Duodenal mucosa (tissue), 2 donors: ENCODE measurements at regions not wholly inside any gene's neighbourhood (a gene's known extent, or its start where the extent isn't known, plus 50 kb on each side); places are given as distances from the start of the nearest gene placed in this dataset.

ENCODE experiments used
- H3K27ac ChIP-seq: one replicate; pipeline ENCODE4 v1.7.0; 2013; ENCODE audit warnings: low read depth, low read length
- H3K27me3 ChIP-seq, 2 donors: one replicate each; pipeline ENCODE4 v1.7.0; 2013; ENCODE audit warnings: low read length in 2 of 2, control low read depth in 1 of 2; ENCODE audit not compliant: insufficient read depth in 2 of 2, control insufficient read depth in 1 of 2
- H3K36me3 ChIP-seq, 2 donors: one replicate each; pipeline ENCODE4 v1.7.0; 2013; ENCODE audit warnings: low read length in 2 of 2, control low read depth in 1 of 2; ENCODE audit not compliant: insufficient read depth in 2 of 2, control insufficient read depth in 1 of 2
- H3K4me1 ChIP-seq, 2 donors: one replicate each; pipeline ENCODE4 v1.7.0; 2013; ENCODE audit warnings: low read length in 2 of 2, control low read depth in 1 of 2; ENCODE audit not compliant: insufficient read depth in 2 of 2, control insufficient read depth in 1 of 2
- H3K4me3 ChIP-seq, 2 donors: one replicate each; pipeline ENCODE4 v1.7.0; 2013; ENCODE audit warnings: low read length in 2 of 2, low read depth in 1 of 2
- H3K9ac ChIP-seq, 2 donors: one replicate each; pipeline ENCODE4 v1.7.0; 2013; ENCODE audit warnings: low read length in 2 of 2, low read depth in 1 of 2
- H3K9me3 ChIP-seq, 2 donors: one replicate each; pipeline ENCODE4 v1.7.0; 2013; ENCODE audit warnings: low read length in 2 of 2, control low read depth in 1 of 2; ENCODE audit not compliant: control insufficient read depth in 1 of 2

- Histone ChIP-seq H3K27me3 (no peaks in the 10 kb centered on the region), H3K9me3 (no peaks in the 10 kb centered on the region), H3K4me1 (no peaks in the 10 kb centered on the region), H3K9ac (no peak overlapping the region), H3K27ac (no peak overlapping the region), H3K36me3 (no peaks in the 10 kb centered on the region), H3K4me3 (no peak overlapping the region)
Measured at GRCh38 chr3:63030666-63031065, 155.4 kb upstream of the CADPS start.

- H3K9ac ChIP-seq: no peak overlapping the region
- no peaks in the 10 kb centered on the region for H3K9me3 ChIP-seq
- H3K4me1 ChIP-seq: no peaks in the 10 kb centered on the region
- H3K27ac ChIP-seq: no peak overlapping the region
- H3K27me3 ChIP-seq: no peaks in the 10 kb centered on the region
- no peak overlapping the region for H3K4me3 ChIP-seq
- no peaks in the 10 kb centered on the region for H3K36me3 ChIP-seq
Measured at GRCh38 chr3:63032881-63033280, 157.7 kb upstream of the CADPS start.

GRCh38 chr3:63034101-63034500 lies 158.9 kb upstream of the CADPS start:
- H3K9me3 ChIP-seq: no peaks in the 10 kb centered on the region
- H3K4me1 ChIP-seq: no peaks in the 10 kb centered on the region
- no peak overlapping the region for H3K9ac ChIP-seq
- H3K27ac ChIP-seq: no peak overlapping the region
- no peaks in the 10 kb centered on the region for H3K27me3 ChIP-seq
- H3K36me3 ChIP-seq: no peaks in the 10 kb centered on the region
- no peak overlapping the region for H3K4me3 ChIP-seq

GRCh38 chr3:63037116-63037515 lies 161.9 kb upstream of the CADPS start:
- no peaks in the 10 kb centered on the region for H3K36me3 ChIP-seq
- no peaks in the 10 kb centered on the region for H3K9me3 ChIP-seq
- no peaks in the 10 kb centered on the region for H3K27me3 ChIP-seq
- no peak overlapping the region for H3K4me3 ChIP-seq
- no peak overlapping the region for H3K27ac ChIP-seq
- no peak overlapping the region for H3K9ac ChIP-seq
- no peaks in the 10 kb centered on the region for H3K4me1 ChIP-seq

- H3K9ac ChIP-seq: no peak overlapping the region
- no peaks in the 10 kb centered on the region for H3K27me3 ChIP-seq
- H3K9me3 ChIP-seq: no peaks in the 10 kb centered on the region
- peaks cover 7 to 17% of the 10 kb centered on the region in 2 donors for H3K4me1 ChIP-seq
- no peak overlapping the region for H3K27ac ChIP-seq
- H3K36me3 ChIP-seq: no peaks in the 10 kb centered on the region
- H3K4me3 ChIP-seq: no peak overlapping the region
Measured at GRCh38 chr3:63042833-63043232, 167.6 kb upstream of the CADPS start.

GRCh38 chr3:63043631-63044030 lies 168.4 kb upstream of the CADPS start:
- H3K36me3 ChIP-seq: no peaks in the 10 kb centered on the region
- no peaks in the 10 kb centered on the region for H3K9me3 ChIP-seq
- H3K27me3 ChIP-seq: no peaks in the 10 kb centered on the region
- no peak overlapping the region for H3K9ac ChIP-seq
- no peak overlapping the region for H3K4me3 ChIP-seq
- peaks cover 7 to 17% of the 10 kb centered on the region in 2 donors for H3K4me1 ChIP-seq
- no peak overlapping the region for H3K27ac ChIP-seq

- H3K27ac ChIP-seq: no peak overlapping the region
- H3K4me3 ChIP-seq: no peak overlapping the region
- H3K27me3 ChIP-seq: no peaks in the 10 kb centered on the region
- no peaks in the 10 kb centered on the region for H3K36me3 ChIP-seq
- H3K9ac ChIP-seq: no peak overlapping the region
- no peaks in the 10 kb centered on the region for H3K9me3 ChIP-seq
- peaks cover 7 to 17% of the 10 kb centered on the region in 2 donors for H3K4me1 ChIP-seq
Measured at GRCh38 chr3:63046152-63046551, 170.9 kb upstream of the CADPS start.

- Histone ChIP-seq H3K9ac (no peak overlapping the region), H3K27ac (no peak overlapping the region), H3K27me3 (no peaks in the 10 kb centered on the region), H3K4me1 (peaks cover 7 to 17% of the 10 kb centered on the region in 2 donors), H3K9me3 (no peaks in the 10 kb centered on the region), H3K4me3 (no peak overlapping the region), H3K36me3 (no peaks in the 10 kb centered on the region)
Measured at GRCh38 chr3:63046580-63046979, 171.4 kb upstream of the CADPS start.

- Histone ChIP-seq H3K27me3 (no peaks in the 10 kb centered on the region), H3K4me3 (no peak overlapping the region), H3K4me1 (peaks cover 7 to 17% of the 10 kb centered on the region in 2 donors), H3K9me3 (no peaks in the 10 kb centered on the region), H3K27ac (no peak overlapping the region), H3K9ac (no peak overlapping the region), H3K36me3 (no peaks in the 10 kb centered on the region)
Measured at GRCh38 chr3:63047068-63047467, 171.9 kb upstream of the CADPS start.

GRCh38 chr3:63048367-63049326 lies 173.4 kb upstream of the CADPS start:
- Histone ChIP-seq H3K4me1 (peaks cover 7 to 17% of the 10 kb centered on the region in 2 donors), H3K9me3 (no peaks in the 10 kb centered on the region), H3K4me3 (no peak overlapping the region), H3K27me3 (no peaks in the 10 kb centered on the region), H3K36me3 (no peaks in the 10 kb centered on the region), H3K27ac (no peak overlapping the region), H3K9ac (no peak overlapping the region)
